ENCODE measurements at regions not wholly inside any gene's neighbourhood (a gene's known extent, or its start where the extent isn't known, plus 50 kb on each side); places are given as distances from the start of the nearest gene placed in this dataset.
"Not testable (repeated sequence)": the region's sequence is repeated elsewhere in the genome, so short reads cannot be mapped to it uniquely, and the experiment has no call there.

- Histone ChIP-seq H3K4me2 (ENCODE audit: low read length) (no peak overlapping the region), H3K27me3 (ENCODE audit: control insufficient read depth, insufficient read depth, low read length) (no peaks in the 10 kb centered on the region)
- TF ChIP-seq CTCF (IDR thresholded peaks at IDR 0.05): peak; percentile 89
These were observed 211.6 kb downstream of the MSX2 start for GRCh38 chr5:174935854-174936474.

GRCh38 chr5:174931033-174931432 lies 206.7 kb downstream of the MSX2 start:
- not testable (repeated sequence) for H3K4me3 ChIP-seq (ENCODE audit: low read depth, low read length); H3K9me3 ChIP-seq (ENCODE audit: control insufficient read depth, low read length); H3K9ac ChIP-seq; H3K4me1 ChIP-seq; H3K79me2 ChIP-seq; H2AFZ ChIP-seq; H3K36me3 ChIP-seq (ENCODE audit: control insufficient read depth, insufficient read depth, low read length); H3K4me2 ChIP-seq (ENCODE audit: low read length); H3K27ac ChIP-seq; H3K27me3 ChIP-seq (ENCODE audit: control insufficient read depth, insufficient read depth, low read length)

More at GRCh38 chr5:174935854-174936474, 211.6 kb downstream of the MSX2 start:
- H3K4me1 ChIP-seq: no peaks in the 10 kb centered on the region
- H3K9ac ChIP-seq: no peak overlapping the region
- H2AFZ ChIP-seq: no peak overlapping the region
- no peaks in the 10 kb centered on the region for H3K36me3 ChIP-seq (ENCODE audit: control insufficient read depth, insufficient read depth, low read length)
- no peak overlapping the region for H3K4me3 ChIP-seq (ENCODE audit: low read depth, low read length)
- no peaks in the 10 kb centered on the region for H3K79me2 ChIP-seq
- no peak overlapping the region for H3K27ac ChIP-seq
- H3K9me3 ChIP-seq (ENCODE audit: control insufficient read depth, low read length): no peaks in the 10 kb centered on the region

- no peaks in the 10 kb centered on the region for H3K9me3 ChIP-seq (ENCODE audit: control insufficient read depth, low read length)
- no peak overlapping the region for H3K4me3 ChIP-seq (ENCODE audit: low read depth, low read length)
- TF ChIP-seq CTCF (IDR thresholded peaks at IDR 0.05): no peak
- no peak overlapping the region for H2AFZ ChIP-seq
- H3K36me3 ChIP-seq (ENCODE audit: control insufficient read depth, insufficient read depth, low read length): no peaks in the 10 kb centered on the region
- no peaks in the 10 kb centered on the region for H3K27me3 ChIP-seq (ENCODE audit: control insufficient read depth, insufficient read depth, low read length)
- no peak overlapping the region for H3K27ac ChIP-seq
- H3K79me2 ChIP-seq: no peaks in the 10 kb centered on the region
- no peak overlapping the region for H3K4me2 ChIP-seq (ENCODE audit: low read length)
- H3K9ac ChIP-seq: no peak overlapping the region
- H3K4me1 ChIP-seq: no peaks in the 10 kb centered on the region
These were observed 201.2 kb downstream of the MSX2 start for GRCh38 chr5:174925586-174925985.

GRCh38 chr5:174922955-174923354 lies 198.6 kb downstream of the MSX2 start:
- Histone ChIP-seq H3K27ac (no peak overlapping the region), H3K9ac (no peak overlapping the region), H3K4me3 (ENCODE audit: low read depth, low read length) (no peak overlapping the region), H3K9me3 (ENCODE audit: control insufficient read depth, low read length) (no peaks in the 10 kb centered on the region), H3K27me3 (ENCODE audit: control insufficient read depth, insufficient read depth, low read length) (no peaks in the 10 kb centered on the region), H3K36me3 (ENCODE audit: control insufficient read depth, insufficient read depth, low read length) (no peaks in the 10 kb centered on the region), H3K79me2 (no peaks in the 10 kb centered on the region), H3K4me2 (ENCODE audit: low read length) (no peak overlapping the region), H2AFZ (no peak overlapping the region), H3K4me1 (no peaks in the 10 kb centered on the region)
- TF ChIP-seq CTCF (IDR thresholded peaks at IDR 0.05): no peak

- H2AFZ ChIP-seq: no peak overlapping the region
- H3K27me3 ChIP-seq (ENCODE audit: control insufficient read depth, insufficient read depth, low read length): no peaks in the 10 kb centered on the region
- H3K4me2 ChIP-seq (ENCODE audit: low read length): no peak overlapping the region
- H3K4me3 ChIP-seq (ENCODE audit: low read depth, low read length): no peak overlapping the region
- H3K36me3 ChIP-seq (ENCODE audit: control insufficient read depth, insufficient read depth, low read length): no peaks in the 10 kb centered on the region
- no peak overlapping the region for H3K9ac ChIP-seq
- no peaks in the 10 kb centered on the region for H3K4me1 ChIP-seq
- TF ChIP-seq CTCF (IDR thresholded peaks at IDR 0.05): no peak
- H3K27ac ChIP-seq: no peak overlapping the region
- no peaks in the 10 kb centered on the region for H3K79me2 ChIP-seq
- no peaks in the 10 kb centered on the region for H3K9me3 ChIP-seq (ENCODE audit: control insufficient read depth, low read length)
These were observed 196.6 kb downstream of the MSX2 start for GRCh38 chr5:174920906-174921550.

Data from parathyroid adenoma (tissue), 2 donors.